Effector memory CD8-positive, alpha-beta T cell (primary cell): ENCODE measurements at regions not wholly inside any gene's neighbourhood (a gene's known extent, or its start where the extent isn't known, plus 50 kb on each side); places are given as distances from the start of the nearest gene placed in this dataset.

Experiments used
- ATAC-seq: fragments of 150-1000 bp; cut with Tn5 transposase; replicated peaks from 2 replicates; pipeline ENCODE4 v1.10.0; 2021; ENCODE audit warnings: mild to moderate bottlenecking, moderate library complexity
- DNase-seq, 3 experiments: peaks; one replicate each; pipeline ENCODE4 v3.0.0; 2021
- H3K27ac Mint-ChIP-seq, 2 donors: one replicate each; pipeline ENCODE4 v1.8.0; 2022; ENCODE audit warnings: mild to moderate bottlenecking in 2 of 2, mixed read lengths in 2 of 2, moderate library complexity in 2 of 2
- H3K27me3 Mint-ChIP-seq, 2 donors: one replicate each; pipeline ENCODE4 v1.8.0; 2022; ENCODE audit warnings: mixed read lengths in 2 of 2
- H3K36me3 Mint-ChIP-seq: one replicate; pipeline ENCODE4 v1.8.0; 2022; ENCODE audit warnings: mild to moderate bottlenecking, moderate library complexity, mixed read lengths; ENCODE audit not compliant: insufficient read depth
- H3K4me1 Mint-ChIP-seq, 2 donors: one replicate each; pipeline ENCODE4 v1.8.0; 2022; ENCODE audit warnings: low read depth in 2 of 2, mixed read lengths in 2 of 2
- H3K4me3 Mint-ChIP-seq, 2 donors: one replicate each; pipeline ENCODE4 v1.8.0; 2022; ENCODE audit warnings: mild to moderate bottlenecking in 2 of 2, mixed read lengths in 2 of 2, moderate library complexity in 2 of 2
- H3K9me3 Mint-ChIP-seq, 2 donors: one replicate each; pipeline ENCODE4 v1.8.0; 2022; ENCODE audit warnings: mixed read lengths in 2 of 2

DNA sequence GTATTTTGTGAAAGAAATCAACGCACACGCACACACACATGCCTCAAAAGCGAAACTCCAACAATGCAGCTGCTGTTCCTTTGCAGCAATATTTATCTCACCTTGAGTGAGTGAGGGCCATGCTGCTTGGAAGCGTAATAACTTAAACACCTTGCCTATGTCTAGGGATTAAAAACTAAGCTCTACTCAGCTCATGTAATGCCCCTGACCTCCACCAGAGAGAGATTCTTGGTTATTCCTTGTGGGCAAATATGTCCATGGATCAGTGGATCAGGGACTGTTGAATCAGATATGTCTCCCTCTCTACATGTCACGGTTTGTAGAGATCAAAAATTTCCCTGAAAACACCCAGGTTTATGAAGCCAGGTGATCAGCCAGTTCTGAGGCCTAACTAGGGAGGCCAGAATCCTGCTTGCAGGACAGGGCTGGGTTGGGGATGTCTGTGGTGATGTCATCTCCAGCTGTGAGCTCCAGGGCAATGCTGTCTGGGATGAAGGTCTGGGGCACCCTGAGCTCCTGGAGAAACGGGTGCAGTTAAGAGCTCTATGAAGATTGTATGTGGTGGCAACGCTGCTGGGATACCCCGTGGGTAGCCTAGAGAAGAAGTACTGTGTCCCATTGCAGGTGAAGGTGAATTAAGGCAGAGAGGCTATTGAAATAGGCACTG is 149.4 kb downstream of the KCNJ12 start:
- no peaks in the 10 kb centered on the region for H3K4me1 Mint-ChIP-seq
- no peak for ATAC-seq

DNA sequence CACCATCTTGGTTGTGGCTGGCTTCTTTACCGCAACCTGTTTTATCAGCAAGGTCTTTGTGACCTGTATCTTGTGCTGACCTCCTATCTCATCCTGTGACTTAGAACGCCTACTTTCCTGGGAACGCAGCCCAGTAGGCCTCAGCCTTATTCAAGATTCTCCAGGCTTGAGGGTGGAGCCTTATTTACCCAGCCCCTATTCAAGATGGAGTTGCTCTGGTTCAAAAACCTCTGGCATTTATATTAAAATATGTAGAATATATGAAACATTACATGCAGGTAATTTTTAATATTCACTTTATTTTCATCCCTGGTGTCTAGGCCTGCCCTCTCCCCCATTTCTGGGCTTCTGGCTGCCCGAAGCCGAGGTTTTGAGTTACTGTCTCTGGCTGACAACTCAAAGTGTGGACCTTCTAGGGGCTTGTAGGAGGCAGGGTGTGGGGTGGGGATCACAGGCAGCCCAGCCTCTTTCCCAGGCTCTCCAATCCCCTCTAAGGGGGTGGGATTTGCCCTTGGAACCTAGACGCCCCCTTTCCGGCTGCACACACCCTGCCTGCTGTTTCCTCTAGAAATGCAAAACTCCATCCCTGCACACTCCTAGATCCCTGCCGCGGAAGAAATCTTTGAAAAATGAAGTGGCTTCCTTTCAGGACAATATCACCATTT is 152.0 kb downstream of the KCNJ12 start:
- peaks cover 10 to 33% of the 10 kb centered on the region in 2 donors for H3K27me3 Mint-ChIP-seq
- ATAC-seq (no peak), DNase-seq (no peak)
- peaks cover under 1 to 6% of the 10 kb centered on the region in 2 donors for H3K4me1 Mint-ChIP-seq
- H3K9me3 Mint-ChIP-seq, result no peaks in the 10 kb centered on the region
- H3K4me3 Mint-ChIP-seq, result no peak overlapping the region
- no peak overlapping the region for H3K27ac Mint-ChIP-seq
- peaks cover 3% of the 10 kb centered on the region for H3K36me3 Mint-ChIP-seq

More for the DNA sequence above, 149.4 kb downstream of the KCNJ12 start:
- Mint-ChIP-seq H3K27ac (no peak overlapping the region), H3K4me3 (no peak overlapping the region), H3K27me3 (peaks cover 22 to 45% of the 10 kb centered on the region in 2 donors), H3K9me3 (no peaks in the 10 kb centered on the region), H3K36me3 (no peaks in the 10 kb centered on the region)
- no peak for DNase-seq

DNA sequence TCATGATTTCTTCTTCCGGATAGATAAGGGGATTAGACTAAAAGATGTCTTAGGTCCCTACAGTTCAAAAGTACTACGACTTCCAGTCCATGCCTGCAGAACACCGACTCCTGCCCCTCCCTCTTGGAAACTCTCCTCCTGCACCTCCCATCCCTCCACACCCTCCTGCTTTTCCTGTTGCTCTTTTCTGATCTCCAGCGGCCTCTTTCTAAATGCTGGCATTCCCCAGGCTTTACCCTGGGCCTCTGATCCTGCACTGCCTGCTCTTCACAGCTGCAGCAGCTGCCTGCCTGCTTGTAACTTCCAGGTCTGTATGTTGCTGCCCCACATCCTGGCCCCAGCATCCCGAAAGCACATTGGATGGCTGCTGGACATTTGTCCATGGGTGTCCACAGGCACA is 154.2 kb downstream of the KCNJ12 start:
- Mint-ChIP-seq H3K4me3 (no peak overlapping the region), H3K27ac (peak overlapping the region in 1 of 2 donors; percentile 44), H3K36me3 (peaks cover 7% of the 10 kb centered on the region), H3K27me3 (peaks cover 0 to 19% of the 10 kb centered on the region in 2 donors), H3K4me1 (peaks cover 10% of the 10 kb centered on the region in 2 donors), H3K9me3 (no peaks in the 10 kb centered on the region)
- DNase-seq, result no peak
- no peak for ATAC-seq

DNA sequence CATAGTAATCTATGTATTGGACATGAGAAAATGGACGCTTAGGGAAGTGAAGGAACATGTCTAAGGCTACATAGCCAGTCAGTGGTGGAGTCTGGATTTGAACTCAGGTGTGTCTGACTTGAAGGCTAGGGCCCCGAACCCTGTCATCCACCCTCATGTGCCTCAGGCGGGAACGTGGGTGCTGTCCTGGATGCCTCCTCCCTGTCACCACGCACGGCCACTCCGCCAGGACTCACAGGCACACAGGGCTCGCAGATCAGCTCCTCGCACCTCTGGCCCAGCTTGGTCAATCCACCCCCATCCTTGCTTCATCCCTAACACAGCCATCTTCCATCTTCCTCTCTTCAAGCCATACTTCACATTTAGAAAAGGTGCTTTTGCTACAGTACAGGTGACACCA is 154.7 kb downstream of the KCNJ12 start:
- Mint-ChIP-seq H3K27me3 (peaks cover 0 to 19% of the 10 kb centered on the region in 2 donors), H3K4me1 (peaks cover 10% of the 10 kb centered on the region in 2 donors), H3K27ac (peak overlapping the region in 1 of 2 donors; percentile 44), H3K4me3 (no peak overlapping the region), H3K36me3 (peaks cover 7% of the 10 kb centered on the region), H3K9me3 (no peaks in the 10 kb centered on the region)
- ATAC-seq (no peak), DNase-seq (no peak)

DNA sequence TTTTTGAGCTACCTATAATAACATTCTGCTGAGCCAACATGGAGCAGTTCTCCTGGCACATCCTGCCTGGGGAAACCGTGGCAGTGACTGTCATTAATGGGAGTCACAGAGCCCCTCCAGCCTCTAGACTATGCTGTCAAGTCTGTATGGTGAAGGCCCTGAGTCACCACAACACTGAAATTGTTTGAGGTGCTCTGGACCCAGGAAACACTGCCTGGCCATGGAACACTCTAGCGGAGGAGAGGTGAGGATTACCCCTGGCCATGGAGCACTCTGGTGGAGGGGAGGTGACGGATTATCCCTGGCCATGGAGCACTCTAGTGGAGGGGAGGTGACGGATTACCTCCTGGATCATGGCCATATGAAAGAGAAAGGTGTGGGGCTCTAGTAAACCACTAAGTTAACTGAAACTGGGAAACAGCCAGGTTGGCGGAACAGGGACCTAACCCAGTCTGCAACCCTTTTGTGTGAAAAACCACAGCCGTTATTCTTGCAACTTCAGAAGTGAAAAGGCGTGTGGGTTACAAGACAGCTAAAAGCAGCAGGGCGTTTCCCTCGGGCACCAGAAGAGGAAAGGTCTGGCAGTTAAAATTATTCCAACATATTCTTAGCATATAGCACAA is 156.7 kb downstream of the KCNJ12 start:
- DNase-seq, result no peak
- ATAC-seq, result no peak
- Mint-ChIP-seq H3K9me3 (no peaks in the 10 kb centered on the region), H3K4me3 (peak overlapping the region; percentile 9 to 37), H3K27me3 (peaks cover 0 to 19% of the 10 kb centered on the region in 2 donors), H3K36me3 (peaks cover 7% of the 10 kb centered on the region), H3K27ac (peak overlapping the region; percentile 10 to 42), H3K4me1 (peaks cover 10% of the 10 kb centered on the region in 2 donors)

DNA sequence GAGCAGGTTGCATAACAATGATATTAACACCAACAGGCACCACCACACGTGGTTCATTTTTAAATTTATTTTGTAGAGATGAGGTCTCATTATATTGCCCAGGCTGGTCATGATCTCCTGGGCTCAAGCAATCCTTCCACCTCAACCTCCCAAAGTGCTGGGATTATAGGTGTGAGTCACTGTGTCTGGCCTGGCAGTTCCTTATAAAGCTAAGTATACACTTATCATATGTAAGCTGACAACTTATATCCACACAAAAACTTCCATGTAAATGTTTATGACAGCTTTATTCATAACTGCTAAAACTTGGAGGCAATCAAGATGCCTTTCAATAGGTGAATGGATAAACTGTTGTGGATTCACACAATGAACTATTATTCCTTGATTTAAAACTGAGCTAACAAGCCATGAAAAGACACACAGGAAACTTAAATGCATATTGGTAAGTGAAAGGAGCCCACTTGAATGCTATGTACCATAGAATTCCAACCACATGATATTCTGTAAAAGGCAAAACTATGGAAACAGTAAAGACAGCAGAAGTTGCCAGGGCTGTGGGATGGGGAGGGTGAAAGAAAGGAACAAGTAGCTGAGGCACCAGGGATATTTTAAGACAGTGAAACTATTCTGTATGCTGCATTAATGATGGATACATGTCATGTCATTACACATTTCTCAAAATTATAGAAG is 156.5 kb upstream of the KCNJ18 start:
- no peak for DNase-seq
- no peak overlapping the region for H3K27ac Mint-ChIP-seq
- no peaks in the 10 kb centered on the region for H3K9me3 Mint-ChIP-seq
- H3K36me3 Mint-ChIP-seq, result peaks cover 7% of the 10 kb centered on the region
- H3K4me1 Mint-ChIP-seq, result peaks cover 10 to 11% of the 10 kb centered on the region in 2 donors
- peaks cover 0 to 11% of the 10 kb centered on the region in 2 donors for H3K27me3 Mint-ChIP-seq
- ATAC-seq, result no peak
- no peak overlapping the region for H3K4me3 Mint-ChIP-seq

DNA sequence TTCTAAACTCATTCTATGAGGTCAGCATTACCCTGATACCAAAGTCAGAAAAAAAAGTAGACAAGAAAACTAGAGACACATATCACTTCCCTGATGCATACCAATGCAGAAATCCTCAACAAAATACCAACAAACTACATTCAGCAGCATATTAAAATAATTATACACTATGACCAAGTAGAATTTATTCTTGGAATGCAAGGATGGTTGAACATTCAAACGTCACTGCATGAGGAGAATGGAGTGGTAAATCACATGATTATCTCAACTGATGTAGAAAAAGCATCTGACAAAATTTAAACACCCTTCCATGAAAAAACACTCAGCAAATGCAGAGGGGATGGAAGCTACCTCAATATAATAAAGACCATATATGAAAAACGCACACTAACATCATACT is 155.0 kb upstream of the KCNJ18 start:
- ATAC-seq, result no peak
- no peaks in the 10 kb centered on the region for H3K27me3 Mint-ChIP-seq
- H3K9me3 Mint-ChIP-seq, result no peaks in the 10 kb centered on the region
- no peak overlapping the region for H3K27ac Mint-ChIP-seq
- no peak for DNase-seq
- peaks cover 5% of the 10 kb centered on the region for H3K36me3 Mint-ChIP-seq
- H3K4me3 Mint-ChIP-seq, result no peak overlapping the region
- H3K4me1 Mint-ChIP-seq, result peaks cover 10 to 11% of the 10 kb centered on the region in 2 donors

DNA sequence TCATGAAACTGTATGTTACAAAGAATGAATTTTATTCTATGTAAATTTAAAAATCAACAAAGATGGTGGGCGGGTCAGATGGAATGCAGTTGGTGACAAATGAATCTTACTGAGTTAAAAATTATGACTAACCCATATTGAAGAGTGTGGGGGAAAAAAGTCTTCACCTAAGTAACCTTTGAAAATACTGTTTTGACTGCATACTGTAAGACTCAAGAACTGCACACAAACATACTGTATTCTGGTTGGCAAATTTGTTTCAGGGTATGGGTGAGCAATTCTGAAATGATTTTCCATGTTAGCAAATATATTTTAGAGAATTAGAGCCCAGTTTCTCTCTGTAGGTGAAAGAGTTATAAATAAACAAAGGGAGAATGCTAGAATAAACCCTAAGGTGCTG is 153.7 kb upstream of the KCNJ18 start:
- DNase-seq (no peak), ATAC-seq (no peak)
- Mint-ChIP-seq H3K9me3 (no peaks in the 10 kb centered on the region), H3K36me3 (peaks cover 4% of the 10 kb centered on the region), H3K27ac (no peak overlapping the region), H3K27me3 (no peaks in the 10 kb centered on the region), H3K4me3 (no peak overlapping the region), H3K4me1 (peaks cover 0 to 8% of the 10 kb centered on the region in 2 donors)

DNA sequence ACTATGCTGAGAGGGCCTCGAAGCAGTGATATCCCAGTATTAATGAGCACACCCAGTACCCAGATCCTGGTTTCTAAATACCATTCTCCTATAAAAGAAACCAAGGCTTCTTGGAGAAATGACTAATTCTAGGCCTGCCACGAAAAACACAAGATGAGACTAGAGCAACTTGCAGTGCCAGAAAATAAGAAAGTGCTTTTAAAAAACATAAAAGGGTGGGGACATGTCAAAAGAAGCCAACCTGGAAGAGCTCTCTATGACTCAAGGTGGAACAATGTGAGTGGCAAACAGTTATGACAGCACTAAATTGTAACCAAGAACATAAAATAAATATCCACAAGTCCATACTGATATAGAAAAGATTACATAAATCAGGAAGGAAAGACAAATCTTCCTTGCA is 153.2 kb upstream of the KCNJ18 start:
- ATAC-seq (no peak), DNase-seq (no peak)
- Mint-ChIP-seq H3K36me3 (peaks cover 4% of the 10 kb centered on the region), H3K4me3 (no peak overlapping the region), H3K27me3 (no peaks in the 10 kb centered on the region), H3K9me3 (no peaks in the 10 kb centered on the region), H3K4me1 (peaks cover 0 to 5% of the 10 kb centered on the region in 2 donors), H3K27ac (no peak overlapping the region)

DNA sequence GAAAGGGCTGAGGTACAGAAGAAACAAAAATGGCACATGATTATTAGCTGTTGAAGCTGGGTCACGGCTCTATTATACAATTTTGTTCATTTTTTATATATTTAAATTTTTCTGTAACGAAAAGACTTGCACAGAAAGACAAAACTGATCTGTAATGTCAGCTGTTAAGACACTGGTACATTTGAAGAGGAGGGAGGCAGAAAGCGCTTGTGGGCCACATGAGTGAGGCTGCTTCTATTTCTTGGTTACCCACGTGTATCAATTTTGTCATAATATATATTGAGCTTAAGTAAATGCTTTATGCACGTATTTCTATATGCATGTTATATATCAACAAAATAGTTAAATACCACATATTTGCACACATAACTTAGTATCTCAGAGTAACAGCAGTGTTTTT is 151.8 kb upstream of the KCNJ18 start:
- Mint-ChIP-seq H3K4me3 (no peak overlapping the region), H3K27me3 (no peaks in the 10 kb centered on the region), H3K36me3 (peaks cover 3% of the 10 kb centered on the region), H3K27ac (no peak overlapping the region), H3K4me1 (peaks cover 0 to 2% of the 10 kb centered on the region in 2 donors), H3K9me3 (no peaks in the 10 kb centered on the region)
- no peak for ATAC-seq
- no peak for DNase-seq

DNA sequence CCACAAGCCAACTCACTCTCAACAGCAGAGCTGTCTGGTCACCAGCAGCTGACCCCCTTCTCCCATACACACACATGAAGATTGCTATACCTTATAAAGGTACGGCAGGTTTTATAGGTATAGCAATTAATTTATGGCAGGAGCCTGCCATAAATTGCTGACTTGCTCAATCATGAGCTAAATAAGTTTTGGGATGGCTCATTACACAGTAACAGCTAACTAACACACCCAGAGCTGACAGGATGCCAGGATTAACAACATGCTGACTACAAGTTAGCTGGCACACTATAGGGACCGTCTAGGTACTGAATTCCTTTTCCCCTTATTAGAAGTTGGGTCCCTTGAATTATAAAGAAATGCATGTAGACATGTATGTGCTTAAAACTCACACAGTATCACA is 150.3 kb upstream of the KCNJ18 start:
- peaks cover 0 to 2% of the 10 kb centered on the region in 2 donors for H3K4me1 Mint-ChIP-seq
- H3K27me3 Mint-ChIP-seq, result no peaks in the 10 kb centered on the region
- DNase-seq (no peak), ATAC-seq (no peak)
- H3K4me3 Mint-ChIP-seq, result no peak overlapping the region
- H3K36me3 Mint-ChIP-seq, result peaks cover 3% of the 10 kb centered on the region
- H3K27ac Mint-ChIP-seq, result no peak overlapping the region
- no peaks in the 10 kb centered on the region for H3K9me3 Mint-ChIP-seq

DNA sequence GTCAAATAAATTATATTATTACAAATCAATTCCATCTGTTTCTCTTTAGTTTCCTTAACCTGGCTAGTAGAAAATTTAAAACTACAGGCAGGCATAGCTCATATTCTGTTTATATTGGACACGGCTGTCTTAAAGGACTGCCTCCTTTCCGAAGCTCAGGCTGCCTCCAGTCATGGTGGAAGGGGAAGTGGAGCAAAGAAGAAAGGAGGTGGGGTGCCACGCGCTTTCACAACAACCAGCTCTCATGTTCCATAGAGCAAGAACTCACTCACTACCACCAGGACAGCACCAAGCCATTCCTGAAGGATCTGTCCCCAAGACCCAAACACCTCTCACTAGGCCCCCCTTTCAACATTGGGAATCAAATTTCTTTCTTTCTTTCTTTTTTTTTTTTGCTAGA is 149.3 kb upstream of the KCNJ18 start:
- DNase-seq, result no peak
- H3K9me3 Mint-ChIP-seq, result no peaks in the 10 kb centered on the region
- H3K36me3 Mint-ChIP-seq, result peaks cover 3% of the 10 kb centered on the region
- peaks cover 0 to 2% of the 10 kb centered on the region in 2 donors for H3K4me1 Mint-ChIP-seq
- H3K27me3 Mint-ChIP-seq, result no peaks in the 10 kb centered on the region
- H3K27ac Mint-ChIP-seq, result no peak overlapping the region
- no peak for ATAC-seq
- H3K4me3 Mint-ChIP-seq, result no peak overlapping the region

DNA sequence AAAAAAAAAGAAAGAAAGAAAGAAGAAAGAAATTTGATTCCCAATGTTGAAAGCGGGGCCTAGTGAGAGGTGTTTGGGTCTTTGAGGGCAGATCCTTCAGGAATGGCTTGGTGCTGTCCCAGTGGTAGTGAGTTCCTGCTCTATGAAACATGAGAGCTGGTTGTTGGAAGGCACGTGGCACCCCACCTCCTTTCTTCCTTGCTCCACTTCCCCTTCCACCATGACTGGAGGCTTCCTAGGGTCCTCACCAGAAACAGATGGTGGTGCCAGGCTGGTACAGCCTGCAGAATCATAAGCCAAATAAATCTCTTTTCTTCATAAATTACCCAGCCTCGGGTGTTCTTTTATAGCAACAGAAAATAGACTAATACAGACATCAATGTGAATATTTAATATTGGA is 147.3 kb upstream of the KCNJ18 start:
- ATAC-seq (no peak), DNase-seq (no peak)
- H3K4me3 Mint-ChIP-seq, result no peak overlapping the region
- H3K27ac Mint-ChIP-seq, result no peak overlapping the region
- no peaks in the 10 kb centered on the region for H3K9me3 Mint-ChIP-seq
- H3K27me3 Mint-ChIP-seq, result peaks cover 6 to 13% of the 10 kb centered on the region in 2 donors
- peaks cover 3% of the 10 kb centered on the region for H3K36me3 Mint-ChIP-seq
- H3K4me1 Mint-ChIP-seq, result peaks cover 8 to 9% of the 10 kb centered on the region in 2 donors
